CD8-positive, alpha-beta memory T cell (primary cell): ENCODE measurements at regions not wholly inside any gene's neighbourhood (a gene's known extent, or its start where the extent isn't known, plus 50 kb on each side); places are given as distances from the start of the nearest gene placed in this dataset.

Source experiments
- CTCF ChIA-PET: fragments of 350-600 bp; sonication (Branson Sonifier 250); formaldehyde crosslinking; loops from one replicate; lab custom pipeline; 2021; ENCODE audit warnings: antibody characterized with exemption; lab: Charles Lee
- POLR2A ChIA-PET: fragments of 350-600 bp; sonication (Branson Sonifier 250); formaldehyde crosslinking; loops from one replicate; lab custom pipeline; 2021; ENCODE audit warnings: antibody characterized with exemption; lab: Charles Lee
- DNase-seq, 5 donors: peaks; one replicate each; pipeline versions ENCODE4 v3.0.0 to v3.0.0-alpha.2; 2020 to 2022; ENCODE audit warnings: mixed read lengths in 1 of 5
- H3K27ac ChIP-seq: one replicate; pipeline ENCODE4 v1.7.0; 2013; ENCODE audit warnings: low read depth, mild to moderate bottlenecking, low read length, moderate library complexity
- H3K27me3 ChIP-seq: 2 replicates; pipeline ENCODE4 v1.7.0; 2013; ENCODE audit warnings: low read length, mild to moderate bottlenecking; ENCODE audit not compliant: insufficient read depth, poor library complexity, severe bottlenecking
- H3K36me3 ChIP-seq: 2 replicates; pipeline ENCODE4 v1.7.0; 2013; ENCODE audit warnings: mild to moderate bottlenecking, low read length, moderate library complexity; ENCODE audit not compliant: insufficient read depth
- H3K4me1 ChIP-seq: 2 replicates; pipeline ENCODE4 v1.7.0; 2013; ENCODE audit warnings: mild to moderate bottlenecking, low read length, moderate library complexity; ENCODE audit not compliant: insufficient read depth
- H3K4me3 ChIP-seq: 2 replicates; pipeline ENCODE4 v1.7.0; 2013; ENCODE audit warnings: mild to moderate bottlenecking, low read length
- H3K9me3 ChIP-seq: 2 replicates; pipeline ENCODE4 v1.7.0; 2013; ENCODE audit warnings: mild to moderate bottlenecking, low read length
- H3K27ac Mint-ChIP-seq, 8 donors: one replicate each; pipeline ENCODE4 v1.8.0; 2020 to 2021; ENCODE audit warnings: mixed read lengths in 8 of 8, mild to moderate bottlenecking in 6 of 8, inconsistent platforms in 3 of 8, moderate library complexity in 3 of 8
- H3K27me3 Mint-ChIP-seq, 2 donors: one replicate each; pipeline ENCODE4 v1.8.0; 2020 to 2021; ENCODE audit warnings: mixed read lengths in 2 of 2, mild to moderate bottlenecking in 1 of 2, moderate library complexity in 1 of 2
- H3K36me3 Mint-ChIP-seq, 3 donors: one replicate each; pipeline ENCODE4 v1.8.0; 2020 to 2021; ENCODE audit warnings: mixed read lengths in 3 of 3, inconsistent platforms in 1 of 3, mild to moderate bottlenecking in 1 of 3
- H3K4me1 Mint-ChIP-seq, 3 donors: one replicate each; pipeline ENCODE4 v1.8.0; 2020 to 2021; ENCODE audit warnings: mixed read lengths in 3 of 3, inconsistent platforms in 1 of 3, mild to moderate bottlenecking in 1 of 3
- H3K4me3 Mint-ChIP-seq, 7 donors: one replicate each; pipeline ENCODE4 v1.8.0; 2020 to 2021; ENCODE audit warnings: mixed read lengths in 7 of 7, mild to moderate bottlenecking in 6 of 7, moderate library complexity in 4 of 7, inconsistent platforms in 2 of 7
- H3K9me3 Mint-ChIP-seq, 5 donors: one replicate each; pipeline ENCODE4 v1.8.0; 2020 to 2022; ENCODE audit warnings: mixed read lengths in 5 of 5, mild to moderate bottlenecking in 3 of 5, moderate library complexity in 2 of 5, inconsistent platforms in 1 of 5

GRCh38 chr14:54147758-54148157 lies 191.1 kb upstream of the BMP4 start:
- no peaks in the 10 kb centered on the region for H3K36me3 Mint-ChIP-seq
- H3K4me1 Mint-ChIP-seq = no peaks in the 10 kb centered on the region
- H3K9me3 Mint-ChIP-seq = peaks cover 3 to 12% (median 10%) of the 10 kb centered on the region in 5 donors
- DNase-seq = no peak
- Histone ChIP-seq H3K4me1 (no peaks in the 10 kb centered on the region), H3K9me3 (no peaks in the 10 kb centered on the region), H3K27ac (no peak overlapping the region), H3K36me3 (no peaks in the 10 kb centered on the region), H3K4me3 (no peak overlapping the region), H3K27me3 (no peaks in the 10 kb centered on the region)
- H3K4me3 Mint-ChIP-seq = no peak overlapping the region
- CTCF ChIA-PET = no interaction called here
- POLR2A ChIA-PET = no interaction called here
- no peak overlapping the region for H3K27ac Mint-ChIP-seq
- H3K27me3 Mint-ChIP-seq = peaks cover 1 to 4% of the 10 kb centered on the region in 2 donors

GRCh38 chr14:54148251-54148650 lies 191.6 kb upstream of the BMP4 start:
- Histone ChIP-seq H3K9me3 (no peaks in the 10 kb centered on the region), H3K36me3 (no peaks in the 10 kb centered on the region), H3K27ac (no peak overlapping the region), H3K4me3 (no peak overlapping the region), H3K27me3 (no peaks in the 10 kb centered on the region), H3K4me1 (no peaks in the 10 kb centered on the region)
- ChIA-PET POLR2A (no interaction called here), CTCF (no interaction called here)
- Mint-ChIP-seq H3K27me3 (peaks cover 1 to 4% of the 10 kb centered on the region in 2 donors), H3K27ac (no peak overlapping the region), H3K36me3 (no peaks in the 10 kb centered on the region), H3K4me1 (no peaks in the 10 kb centered on the region), H3K4me3 (no peak overlapping the region), H3K9me3 (peaks cover 3 to 12% (median 10%) of the 10 kb centered on the region in 5 donors)
- no peak for DNase-seq

GRCh38 chr14:54152351-54152750 lies 195.7 kb upstream of the BMP4 start:
- Histone ChIP-seq H3K27ac (no peak overlapping the region), H3K4me3 (no peak overlapping the region), H3K4me1 (no peaks in the 10 kb centered on the region), H3K36me3 (no peaks in the 10 kb centered on the region), H3K27me3 (no peaks in the 10 kb centered on the region), H3K9me3 (no peaks in the 10 kb centered on the region)
- Mint-ChIP-seq H3K27me3 (no peaks in the 10 kb centered on the region), H3K4me1 (no peaks in the 10 kb centered on the region), H3K9me3 (peaks cover 3 to 13% (median 8%) of the 10 kb centered on the region in 5 donors), H3K27ac (no peak overlapping the region), H3K36me3 (no peaks in the 10 kb centered on the region), H3K4me3 (no peak overlapping the region)
- CTCF ChIA-PET = no interaction called here
- no peak for DNase-seq
- POLR2A ChIA-PET = no interaction called here

GRCh38 chr14:54166049-54166950 lies 209.7 kb upstream of the BMP4 start:
- Histone ChIP-seq H3K4me3 (no peak overlapping the region), H3K27me3 (no peaks in the 10 kb centered on the region), H3K4me1 (no peaks in the 10 kb centered on the region), H3K27ac (no peak overlapping the region), H3K36me3 (no peaks in the 10 kb centered on the region), H3K9me3 (no peaks in the 10 kb centered on the region)
- POLR2A ChIA-PET = no interaction called here
- no peak overlapping the region for H3K4me3 Mint-ChIP-seq
- H3K36me3 Mint-ChIP-seq = no peaks in the 10 kb centered on the region
- no peaks in the 10 kb centered on the region for H3K4me1 Mint-ChIP-seq
- peaks cover 0 to 9% (median 2%) of the 10 kb centered on the region in 5 donors for H3K9me3 Mint-ChIP-seq
- CTCF ChIA-PET = no interaction called here
- H3K27me3 Mint-ChIP-seq = peaks cover 7 to 35% of the 10 kb centered on the region in 2 donors
- H3K27ac Mint-ChIP-seq = no peak overlapping the region
- no peak for DNase-seq

GRCh38 chr14:54168489-54168888 lies 211.9 kb upstream of the BMP4 start:
- H3K36me3 ChIP-seq = no peaks in the 10 kb centered on the region
- Mint-ChIP-seq H3K27ac (no peak overlapping the region), H3K27me3 (peaks cover 7 to 42% of the 10 kb centered on the region in 2 donors), H3K9me3 (peaks cover 0 to 5% (median 0%) of the 10 kb centered on the region in 5 donors), H3K4me3 (no peak overlapping the region), H3K36me3 (no peaks in the 10 kb centered on the region), H3K4me1 (no peaks in the 10 kb centered on the region)
- no peaks in the 10 kb centered on the region for H3K4me1 ChIP-seq
- ChIA-PET CTCF (no interaction called here), POLR2A (no interaction called here)
- no peak for DNase-seq
- no peaks in the 10 kb centered on the region for H3K27me3 ChIP-seq
- no peaks in the 10 kb centered on the region for H3K9me3 ChIP-seq
- H3K4me3 ChIP-seq = no peak overlapping the region
- no peak overlapping the region for H3K27ac ChIP-seq

- Histone ChIP-seq H3K4me1 (no peaks in the 10 kb centered on the region), H3K4me3 (no peak overlapping the region), H3K27me3 (no peaks in the 10 kb centered on the region), H3K27ac (no peak overlapping the region), H3K9me3 (no peaks in the 10 kb centered on the region), H3K36me3 (no peaks in the 10 kb centered on the region)
- CTCF ChIA-PET = no interaction called here
- Mint-ChIP-seq H3K27me3 (peaks cover 7 to 46% of the 10 kb centered on the region in 2 donors), H3K4me3 (peak overlapping the region in 1 of 7 donors; percentile 19), H3K36me3 (no peaks in the 10 kb centered on the region), H3K27ac (no peak overlapping the region), H3K9me3 (peaks cover 0 to 5% (median 0%) of the 10 kb centered on the region in 5 donors), H3K4me1 (no peaks in the 10 kb centered on the region)
- DNase-seq = no peak
- POLR2A ChIA-PET = no interaction called here
These were observed 212.8 kb upstream of the BMP4 start for GRCh38 chr14:54169254-54169924.

- POLR2A ChIA-PET = no interaction called here
These were observed 213.7 kb upstream of the BMP4 start for GRCh38 chr14:54170301-54170700.

GRCh38 chr14:54172114-54172513 lies 215.5 kb upstream of the BMP4 start:
- ChIA-PET POLR2A (no interaction called here), CTCF (interaction anchor here (2.0 kb wide), 1 partner anchor 12 kb away, joined by 5 read pairs; no protein-coding TSS in a partner anchor)
- H3K9me3 Mint-ChIP-seq = peaks cover 0 to 3% (median 0%) of the 10 kb centered on the region in 5 donors

More at GRCh38 chr14:54170301-54170700, 213.7 kb upstream of the BMP4 start:
- H3K4me1 ChIP-seq = no peaks in the 10 kb centered on the region
- H3K27me3 ChIP-seq = no peaks in the 10 kb centered on the region
- no peaks in the 10 kb centered on the region for H3K9me3 ChIP-seq
- H3K27ac ChIP-seq = no peak overlapping the region
- H3K36me3 Mint-ChIP-seq = no peaks in the 10 kb centered on the region
- H3K27me3 Mint-ChIP-seq = peaks cover 7 to 52% of the 10 kb centered on the region in 2 donors
- H3K36me3 ChIP-seq = no peaks in the 10 kb centered on the region
- H3K9me3 Mint-ChIP-seq = peaks cover 0 to 5% (median 0%) of the 10 kb centered on the region in 5 donors
- no peaks in the 10 kb centered on the region for H3K4me1 Mint-ChIP-seq
- DNase-seq = no peak
- H3K4me3 Mint-ChIP-seq = no peak overlapping the region
- no peak overlapping the region for H3K27ac Mint-ChIP-seq
- no peak overlapping the region for H3K4me3 ChIP-seq
- CTCF ChIA-PET = no interaction called here

More at GRCh38 chr14:54172114-54172513, 215.5 kb upstream of the BMP4 start:
- no peak overlapping the region for H3K27ac ChIP-seq
- DNase-seq = no peak
- no peaks in the 10 kb centered on the region for H3K36me3 ChIP-seq
- no peaks in the 10 kb centered on the region for H3K4me1 ChIP-seq
- H3K36me3 Mint-ChIP-seq = no peaks in the 10 kb centered on the region
- no peak overlapping the region for H3K4me3 Mint-ChIP-seq
- no peak overlapping the region for H3K4me3 ChIP-seq
- H3K4me1 Mint-ChIP-seq = no peaks in the 10 kb centered on the region
- no peaks in the 10 kb centered on the region for H3K9me3 ChIP-seq
- H3K27me3 Mint-ChIP-seq = peaks cover 9 to 53% of the 10 kb centered on the region in 2 donors
- H3K27me3 ChIP-seq = no peaks in the 10 kb centered on the region
- H3K27ac Mint-ChIP-seq = no peak overlapping the region
